Hepatocyte (in vitro differentiated cells): ENCODE measurements at regions not wholly inside any gene's neighbourhood (a gene's known extent, or its start where the extent isn't known, plus 50 kb on each side); places are given as distances from the start of the nearest gene placed in this dataset.
A peak's percentile ranks its signal among the peaks of the same experiment; 100 is the strongest.

Source experiments
- DNase-seq: peaks from one replicate; pipeline ENCODE4 v3.0.0-alpha.2; 2016; ENCODE audit warnings: low spot score
- H2AFZ ChIP-seq: fragments of 200-600 bp; sonication (generic); 2 replicates; pipeline ENCODE4 v1.6.0; 2016; ENCODE audit warnings: antibody characterized with exemption, mild to moderate bottlenecking
- H3K27ac ChIP-seq: fragments of 200-600 bp; sonication (generic); 2 replicates; pipeline ENCODE4 v1.5.1; 2016; ENCODE audit warnings: mild to moderate bottlenecking
- H3K27me3 ChIP-seq: fragments of 200-600 bp; sonication (generic); 2 replicates; pipeline ENCODE4 v1.6.1; 2016
- H3K36me3 ChIP-seq: fragments of 200-600 bp; sonication (generic); replicated peaks from 2 replicates; pipeline ENCODE4 v1.5.1; 2016; ENCODE audit warnings: low read depth; ENCODE audit not compliant: insufficient read depth
- H3K4me1 ChIP-seq: fragments of 200-600 bp; sonication (generic); 2 replicates; pipeline ENCODE4 v1.5.1; 2016; ENCODE audit warnings: mild to moderate bottlenecking, moderate library complexity; ENCODE audit not compliant: insufficient read depth
- H3K4me2 ChIP-seq: fragments of 200-600 bp; sonication (generic); 2 replicates; pipeline ENCODE4 v1.6.0; 2016
- H3K4me3 ChIP-seq: fragments of 200-600 bp; sonication (generic); 2 replicates; pipeline ENCODE4 v1.5.1; 2016; ENCODE audit warnings: mild to moderate bottlenecking
- H3K79me2 ChIP-seq: fragments of 200-600 bp; sonication (generic); 2 replicates; pipeline ENCODE4 v1.6.0; 2017; ENCODE audit warnings: mild to moderate bottlenecking
- H3K9me2 ChIP-seq: fragments of 200-600 bp; sonication (generic); replicated peaks from 2 replicates; pipeline ENCODE4 v1.6.0; 2017; ENCODE audit warnings: mild to moderate bottlenecking; ENCODE audit not compliant: insufficient read depth
- H3K9me3 ChIP-seq: fragments of 200-600 bp; sonication (generic); 2 replicates; pipeline ENCODE4 v1.5.1; 2016; ENCODE audit warnings: low read depth, mild to moderate bottlenecking
- H4K20me1 ChIP-seq: fragments of 200-600 bp; sonication (generic); 2 replicates; pipeline ENCODE4 v1.6.0; 2016; ENCODE audit warnings: mild to moderate bottlenecking; ENCODE audit not compliant: insufficient read depth, poor library complexity, severe bottlenecking
- EZH2 ChIP-seq: fragments of 200-600 bp; sonication (generic); IDR thresholded peaks from 2 replicates; pipeline ENCODE4 v1.6.1; 2016; ENCODE audit warnings: antibody characterized with exemption, mild to moderate bottlenecking, borderline replicate concordance
- EZH2phosphoT487 ChIP-seq: fragments of 200-600 bp; sonication (generic); IDR thresholded peaks from one replicate; pipeline ENCODE4 v1.6.1; 2018; ENCODE audit warnings: antibody characterized with exemption, mild to moderate bottlenecking, low read depth, moderate library complexity; ENCODE audit not compliant: unreplicated experiment, severe bottlenecking
- WGBS: methylation state at CpG from one replicate; pipeline ENCODE4 v1.1.6; 2016; ENCODE audit warnings: low lambda C conversion rate; ENCODE audit errors: missing lambda C conversion rate; 5-methylcytosine and 5-hydroxymethylcytosine counted together
- TF ChIP-seq, protein P1 (sequence below): fragments of 200-600 bp; sonication (generic); IDR thresholded peaks from 2 replicates; pipeline ENCODE4 v1.5.1; 2016; ENCODE audit warnings: antibody characterized with exemption, mild to moderate bottlenecking; ENCODE audit not compliant: poor library complexity

DNA sequence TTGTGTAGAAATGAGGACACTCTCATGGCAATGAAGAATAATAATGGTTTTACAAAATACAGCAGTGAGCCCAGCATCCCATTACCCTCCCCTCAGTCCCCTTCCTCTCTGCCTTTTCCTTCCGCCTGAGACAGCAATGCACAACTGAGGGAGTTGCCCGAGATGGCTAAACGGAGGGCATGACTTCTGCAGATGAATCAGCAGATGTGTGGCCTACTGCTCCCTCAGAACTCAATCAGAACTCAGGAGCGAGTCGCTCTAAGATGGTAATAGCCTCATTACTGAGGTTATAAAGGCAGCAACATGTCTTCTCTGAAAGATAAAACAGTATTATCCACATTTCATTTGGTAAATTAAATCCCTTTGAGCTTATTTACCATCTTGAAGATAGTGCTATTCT, 326.6 kb downstream of the ENC1 start:
- Histone ChIP-seq H3K79me2 (no peaks in the 10 kb centered on the region), H3K27ac (no peak overlapping the region), H3K4me2 (no peak overlapping the region), H2AFZ (no peak overlapping the region), H3K4me3 (no peak overlapping the region), H3K36me3 (no peaks in the 10 kb centered on the region), H3K4me1 (peaks cover 8% of the 10 kb centered on the region), H3K9me2 (no peaks in the 10 kb centered on the region), H3K27me3 (no peaks in the 10 kb centered on the region), H4K20me1 (no peaks in the 10 kb centered on the region), H3K9me3 (no peaks in the 10 kb centered on the region)
- 89% methylated on average over 5 of the region's 5 CpGs for WGBS
- DNase-seq: no peak
- TF ChIP-seq EZH2phosphoT487 (no peak), EZH2 (no peak)
- TF ChIP-seq, protein P1, sequence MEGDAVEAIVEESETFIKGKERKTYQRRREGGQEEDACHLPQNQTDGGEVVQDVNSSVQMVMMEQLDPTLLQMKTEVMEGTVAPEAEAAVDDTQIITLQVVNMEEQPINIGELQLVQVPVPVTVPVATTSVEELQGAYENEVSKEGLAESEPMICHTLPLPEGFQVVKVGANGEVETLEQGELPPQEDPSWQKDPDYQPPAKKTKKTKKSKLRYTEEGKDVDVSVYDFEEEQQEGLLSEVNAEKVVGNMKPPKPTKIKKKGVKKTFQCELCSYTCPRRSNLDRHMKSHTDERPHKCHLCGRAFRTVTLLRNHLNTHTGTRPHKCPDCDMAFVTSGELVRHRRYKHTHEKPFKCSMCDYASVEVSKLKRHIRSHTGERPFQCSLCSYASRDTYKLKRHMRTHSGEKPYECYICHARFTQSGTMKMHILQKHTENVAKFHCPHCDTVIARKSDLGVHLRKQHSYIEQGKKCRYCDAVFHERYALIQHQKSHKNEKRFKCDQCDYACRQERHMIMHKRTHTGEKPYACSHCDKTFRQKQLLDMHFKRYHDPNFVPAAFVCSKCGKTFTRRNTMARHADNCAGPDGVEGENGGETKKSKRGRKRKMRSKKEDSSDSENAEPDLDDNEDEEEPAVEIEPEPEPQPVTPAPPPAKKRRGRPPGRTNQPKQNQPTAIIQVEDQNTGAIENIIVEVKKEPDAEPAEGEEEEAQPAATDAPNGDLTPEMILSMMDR: no peak

DNA sequence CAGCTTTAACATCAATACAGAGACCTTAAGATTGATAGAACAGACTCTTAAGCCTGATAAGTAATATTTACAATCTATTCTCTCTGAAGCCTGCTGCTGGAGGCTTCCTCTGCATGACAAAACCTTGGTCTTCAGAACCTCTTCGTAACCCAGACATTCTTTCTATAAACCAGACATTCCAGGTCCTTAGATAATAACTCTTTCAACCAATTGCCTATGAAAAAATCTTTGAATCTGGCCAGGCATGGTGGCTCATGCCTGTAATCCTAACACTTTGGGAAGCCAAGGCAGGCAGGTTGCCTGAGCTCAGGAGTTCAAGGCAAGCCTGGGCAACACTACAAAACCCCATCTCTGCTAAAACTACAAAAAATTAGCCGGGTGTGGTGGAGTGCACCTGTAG, 327.8 kb downstream of the ENC1 start:
- Histone ChIP-seq H3K9me2 (no peaks in the 10 kb centered on the region), H3K9me3 (no peaks in the 10 kb centered on the region), H3K4me3 (no peak overlapping the region), H3K36me3 (no peaks in the 10 kb centered on the region), H3K4me1 (peaks cover 8% of the 10 kb centered on the region), H3K27me3 (no peaks in the 10 kb centered on the region), H4K20me1 (no peaks in the 10 kb centered on the region), H3K79me2 (no peaks in the 10 kb centered on the region), H3K4me2 (no peak overlapping the region), H2AFZ (no peak overlapping the region), H3K27ac (no peak overlapping the region)
- DNase-seq: no peak
- 88% methylated on average over 2 of the region's 2 CpGs for WGBS
- TF ChIP-seq, protein P1: no peak
- TF ChIP-seq EZH2 (no peak), EZH2phosphoT487 (no peak)

DNA sequence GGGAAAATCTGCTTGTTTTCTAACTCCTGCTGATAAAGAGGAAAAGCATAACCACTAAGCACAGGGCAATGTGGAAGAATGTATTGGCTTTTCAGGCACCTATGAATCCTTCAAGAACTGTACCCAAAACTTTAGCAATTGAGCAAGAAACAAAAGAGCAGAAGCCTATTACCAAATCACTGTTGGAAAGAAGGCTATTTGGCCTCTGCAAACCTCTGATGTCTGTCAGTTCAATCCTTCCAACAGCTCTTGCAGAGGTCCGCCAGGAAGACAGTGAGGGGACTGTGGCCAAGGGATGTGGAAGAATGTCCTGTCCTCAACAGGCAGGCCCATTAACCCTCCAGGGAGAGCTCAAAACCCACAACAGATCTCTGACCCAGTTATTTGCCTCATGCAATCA, 328.6 kb downstream of the ENC1 start:
- no peaks in the 10 kb centered on the region for H3K79me2 ChIP-seq
- peak overlapping the region; percentile 7 for H2AFZ ChIP-seq
- TF ChIP-seq, protein P1: no peak
- no peak for TF ChIP-seq EZH2
- no peak for TF ChIP-seq EZH2phosphoT487
- H3K9me3 ChIP-seq: no peaks in the 10 kb centered on the region
- H3K4me2 ChIP-seq: no peak overlapping the region
- peaks cover 8% of the 10 kb centered on the region for H3K4me1 ChIP-seq
- H3K9me2 ChIP-seq: no peaks in the 10 kb centered on the region
- no peaks in the 10 kb centered on the region for H3K36me3 ChIP-seq
- DNase-seq: no peak
- H3K27me3 ChIP-seq: no peaks in the 10 kb centered on the region
- no peaks in the 10 kb centered on the region for H4K20me1 ChIP-seq
- 75% methylated on average over 1 of the region's 1 CpG for whole genome bisulfite sequencing
- no peak overlapping the region for H3K4me3 ChIP-seq
- H3K27ac ChIP-seq: no peak overlapping the region
